Body of pancreas (tissue), 4 donors: ENCODE measurements at regions not wholly inside any gene's neighbourhood (a gene's known extent, or its start where the extent isn't known, plus 50 kb on each side); places are given as distances from the start of the nearest gene placed in this dataset.

Experiments used
- ATAC-seq: fragments of 150-250 bp; one replicate; pipeline ENCODE4 v1.9.1; 2016
- DNase-seq, 4 donors: peaks; one replicate each; pipeline ENCODE4 v3.0.0-alpha.2; 2019
- H3K27ac ChIP-seq, 4 donors: fragments of 200-600 bp; sonication (generic); 1 replicate in 3 of 4; 2 replicates in 1 of 4; pipeline versions ENCODE4 v1.5.1 to v1.6.1; 2016 to 2019; ENCODE audit warnings: mild to moderate bottlenecking in 1 of 4, mixed read lengths in 1 of 4, moderate library complexity in 1 of 4
- H3K27me3 ChIP-seq, 2 donors: fragments of 200-600 bp; sonication (generic); one replicate each; pipeline ENCODE4 v1.6.0; 2016; ENCODE audit warnings: mild to moderate bottlenecking in 1 of 2
- H3K36me3 ChIP-seq, 2 donors: fragments of 200-600 bp; sonication (generic); replicated peaks in 1 of 2; 2 replicates each; pipeline ENCODE4 v1.5.1; 2016; ENCODE audit warnings: low read depth in 2 of 2; ENCODE audit not compliant: insufficient read depth in 1 of 2
- H3K4me1 ChIP-seq: fragments of 200-600 bp; sonication (generic); one replicate; pipeline ENCODE4 v1.6.0; 2016
- H3K4me3 ChIP-seq, 2 donors: fragments of 200-600 bp; sonication (generic); 1 replicate in 1 of 2; 2 replicates in 1 of 2; pipeline ENCODE4 v1.5.1; 2016 to 2019
- H3K9me3 ChIP-seq, 3 donors: fragments of 200-600 bp; sonication (generic); 1 replicate in 2 of 3; 2 replicates in 1 of 3; pipeline ENCODE4 v1.5.1; 2016
- CTCF ChIP-seq, 7 experiments: fragments of 450-650 bp in 4 of 7; fragments of 200-600 bp in 3 of 7; sonication (generic) in 3 of 7; IDR thresholded peaks; one replicate each; pipeline ENCODE4 v1.5.1; 2016 to 2019; ENCODE audit warnings: antibody characterized with exemption in 7 of 7
- POLR2A ChIP-seq, 3 donors: fragments of 450-650 bp; IDR thresholded peaks; one replicate each; pipeline ENCODE4 v1.6.1; 2016; ENCODE audit warnings: antibody characterized with exemption in 3 of 3, mild to moderate bottlenecking in 2 of 3
- WGBS, 2 donors: methylation state at CpG; one replicate each; pipeline ENCODE4 v1.1.5; 2017; 5-methylcytosine and 5-hydroxymethylcytosine counted together
- intact Hi-C: fragments of 100-400 bp; cut with DNase I; formaldehyde crosslinking; loops from one replicate; pipeline ENCODE4 v1.15.1; 2023

- Histone ChIP-seq H3K9me3 (no peaks in the 10 kb centered on the region), H3K27ac (no peak overlapping the region), H3K4me3 (no peak overlapping the region), H3K36me3 (no peaks in the 10 kb centered on the region), H3K4me1 (no peaks in the 10 kb centered on the region), H3K27me3 (no peaks in the 10 kb centered on the region)
- intact Hi-C loops = no loop called here
- ATAC-seq (no peak), DNase-seq (no peak)
- TF ChIP-seq CTCF (IDR thresholded peaks at IDR 0.05) = no peak
- TF ChIP-seq POLR2A (IDR thresholded peaks at IDR 0.05) = no peak
Measured at GRCh38 chr17:71495420-71495819, 625.4 kb upstream of the SOX9 start.

DNA sequence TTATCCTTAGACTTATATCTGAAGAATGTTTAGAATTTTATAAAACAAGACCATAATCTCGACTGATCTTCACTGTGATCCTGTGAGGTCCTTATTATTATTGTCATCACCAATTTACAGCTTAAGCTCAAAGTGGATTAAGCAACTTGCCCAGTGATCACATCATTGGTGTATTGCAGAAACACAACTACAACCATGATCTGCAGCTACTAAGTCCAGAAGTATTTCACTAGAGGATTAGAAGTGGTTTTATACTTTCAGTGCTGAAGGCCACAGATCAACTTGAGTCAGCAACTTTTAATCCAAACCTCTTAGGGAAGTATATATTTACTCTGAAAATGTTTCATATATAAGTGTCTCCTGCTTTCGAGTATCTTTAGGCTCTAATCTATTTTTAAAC is 624.3 kb upstream of the SOX9 start:
- no peak for DNase-seq
- Histone ChIP-seq H3K4me1 (no peaks in the 10 kb centered on the region), H3K4me3 (no peak overlapping the region), H3K27me3 (no peaks in the 10 kb centered on the region), H3K9me3 (no peaks in the 10 kb centered on the region), H3K27ac (no peak overlapping the region), H3K36me3 (no peaks in the 10 kb centered on the region)
- intact Hi-C loops = no loop called here
- no peak for TF ChIP-seq POLR2A (IDR thresholded peaks at IDR 0.05)
- WGBS, 2 donors = 75 to 81% methylated on average over 2 of the region's 2 CpGs
- no peak for ATAC-seq

DNA sequence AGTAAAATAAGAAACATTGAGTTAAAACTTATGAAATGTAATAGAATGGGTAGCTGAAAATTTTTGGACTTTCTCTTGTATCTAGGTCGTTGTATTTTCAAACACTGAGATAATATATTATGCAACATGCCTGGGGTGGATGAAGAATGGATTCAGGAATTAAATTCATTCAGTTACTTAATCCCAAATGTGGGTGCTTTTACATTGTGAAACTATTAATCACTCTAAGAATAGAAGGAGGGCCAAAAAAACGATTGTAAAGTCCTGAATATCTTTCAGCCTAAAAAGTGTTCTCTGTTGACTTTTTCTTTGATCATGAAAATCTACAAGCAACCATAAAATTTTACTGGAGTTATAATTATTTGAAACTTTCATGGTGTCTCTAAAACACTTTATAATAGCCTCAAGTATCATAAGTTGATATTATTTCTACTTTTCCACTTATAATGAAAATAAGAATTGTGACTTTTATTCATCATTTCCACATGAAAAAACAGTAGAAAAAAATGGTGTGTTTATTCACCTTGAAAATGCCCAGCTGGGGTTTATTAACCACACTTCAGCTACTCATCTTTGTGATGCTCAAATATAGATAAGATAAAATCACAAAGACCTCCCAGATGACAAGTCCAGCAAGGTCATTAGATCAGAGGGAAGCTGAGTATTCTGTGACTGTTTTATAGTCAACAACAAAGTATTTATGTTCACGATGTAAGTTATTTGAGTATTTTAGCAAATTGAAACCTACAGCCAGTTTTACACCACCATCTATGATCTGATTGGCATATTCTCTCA is 619.9 kb upstream of the SOX9 start:
- TF ChIP-seq POLR2A (IDR thresholded peaks at IDR 0.05) = no peak
- no peak for TF ChIP-seq CTCF (IDR thresholded peaks at IDR 0.05)
- ATAC-seq = no peak
- intact Hi-C loops = no loop called here

GRCh38 chr17:71501711-71502110 is 619.1 kb upstream of the SOX9 start:
- DNase-seq (no peak), ATAC-seq (no peak)
- intact Hi-C loops = no loop called here
- WGBS, 2 donors = 94 to 96% methylated on average over 1 of the region's 1 CpG
- H3K36me3 ChIP-seq = no peaks in the 10 kb centered on the region
- H3K4me3 ChIP-seq = no peak overlapping the region
- H3K27me3 ChIP-seq = no peaks in the 10 kb centered on the region
- no peaks in the 10 kb centered on the region for H3K9me3 ChIP-seq
- no peak overlapping the region for H3K27ac ChIP-seq
- TF ChIP-seq POLR2A (IDR thresholded peaks at IDR 0.05) (no peak), CTCF (IDR thresholded peaks at IDR 0.05) (no peak)
- no peaks in the 10 kb centered on the region for H3K4me1 ChIP-seq

More for the DNA sequence above, 619.9 kb upstream of the SOX9 start:
- DNase-seq = no peak
- no peaks in the 10 kb centered on the region for H3K27me3 ChIP-seq
- 27 to 31% methylated on average over 3 of the region's 3 CpGs for WGBS, 2 donors
- H3K4me1 ChIP-seq = no peaks in the 10 kb centered on the region
- no peaks in the 10 kb centered on the region for H3K36me3 ChIP-seq
- H3K9me3 ChIP-seq = no peaks in the 10 kb centered on the region
- no peak overlapping the region for H3K4me3 ChIP-seq
- no peak overlapping the region for H3K27ac ChIP-seq

- DNase-seq (no peak), ATAC-seq (no peak)
- Histone ChIP-seq H3K36me3 (no peaks in the 10 kb centered on the region), H3K9me3 (no peaks in the 10 kb centered on the region), H3K27me3 (no peaks in the 10 kb centered on the region), H3K27ac (no peak overlapping the region), H3K4me3 (no peak overlapping the region), H3K4me1 (no peaks in the 10 kb centered on the region)
- WGBS, 2 donors = 85 to 92% methylated on average over 1 of the region's 1 CpG
- TF ChIP-seq CTCF (IDR thresholded peaks at IDR 0.05) (no peak), POLR2A (IDR thresholded peaks at IDR 0.05) (no peak)
- intact Hi-C loops = no loop called here
Measured at GRCh38 chr17:71502443-71502842, 618.4 kb upstream of the SOX9 start.
